Left lung (tissue), 4 donors: ENCODE measurements at regions not wholly inside any gene's neighbourhood (a gene's known extent, or its start where the extent isn't known, plus 50 kb on each side); places are given as distances from the start of the nearest gene placed in this dataset.
A peak's percentile ranks its signal among the peaks of the same experiment; 100 is the strongest.

Experiments used
- ATAC-seq: fragments of 200-7000 bp; cut with Tn5 transposase; one replicate; pipeline ENCODE4 v1.9.1; 2020; ENCODE audit warnings: moderate library complexity
- DNase-seq, 4 donors: peaks; one replicate each; pipeline ENCODE4 v3.0.0-alpha.2; 2013 to 2020
- H3K27ac ChIP-seq, 2 donors: fragments of 200-600 bp; sonication (generic) in 1 of 2; one replicate each; pipeline versions ENCODE4 v1.5.0 to v1.8.0; 2020 to 2021
- H3K27me3 ChIP-seq, 2 donors: fragments of 200-600 bp; sonication (generic) in 1 of 2; one replicate each; pipeline versions ENCODE4 v1.5.0 to v1.8.0; 2020 to 2021
- H3K36me3 ChIP-seq, 2 donors: fragments of 200-600 bp; sonication (generic) in 1 of 2; one replicate each; pipeline versions ENCODE4 v1.5.0 to v1.8.0; 2020 to 2021
- H3K4me1 ChIP-seq, 2 donors: fragments of 200-600 bp; one replicate each; pipeline ENCODE4 v1.8.0; 2021
- H3K4me3 ChIP-seq, 2 donors: fragments of 200-600 bp; sonication (generic) in 1 of 2; one replicate each; pipeline versions ENCODE4 v1.5.0 to v1.8.0; 2020 to 2021; ENCODE audit warnings: mild to moderate bottlenecking in 1 of 2
- H3K9me3 ChIP-seq, 2 donors: fragments of 200-600 bp; sonication (generic) in 1 of 2; one replicate each; pipeline versions ENCODE4 v1.5.0 to v1.8.0; 2020 to 2021
- intact Hi-C, 2 donors: fragments of 100-400 bp; cut with DNase I; formaldehyde crosslinking; loops; one replicate each; pipeline versions ENCODE4 v1.11.2 to v1.14.2; 2022
- TF ChIP-seq, protein P1 (sequence below), 2 donors: fragments of 200-600 bp; sonication (generic) in 1 of 2; IDR thresholded peaks; one replicate each; pipeline versions ENCODE4 v1.5.0 to v1.8.0; 2021; ENCODE audit warnings: antibody characterized with exemption in 2 of 2
- donor health status: DM: no; HTN: yes; CAD: no.
- donor health status: DM: no; HTN: no; CAD: no.

DNA sequence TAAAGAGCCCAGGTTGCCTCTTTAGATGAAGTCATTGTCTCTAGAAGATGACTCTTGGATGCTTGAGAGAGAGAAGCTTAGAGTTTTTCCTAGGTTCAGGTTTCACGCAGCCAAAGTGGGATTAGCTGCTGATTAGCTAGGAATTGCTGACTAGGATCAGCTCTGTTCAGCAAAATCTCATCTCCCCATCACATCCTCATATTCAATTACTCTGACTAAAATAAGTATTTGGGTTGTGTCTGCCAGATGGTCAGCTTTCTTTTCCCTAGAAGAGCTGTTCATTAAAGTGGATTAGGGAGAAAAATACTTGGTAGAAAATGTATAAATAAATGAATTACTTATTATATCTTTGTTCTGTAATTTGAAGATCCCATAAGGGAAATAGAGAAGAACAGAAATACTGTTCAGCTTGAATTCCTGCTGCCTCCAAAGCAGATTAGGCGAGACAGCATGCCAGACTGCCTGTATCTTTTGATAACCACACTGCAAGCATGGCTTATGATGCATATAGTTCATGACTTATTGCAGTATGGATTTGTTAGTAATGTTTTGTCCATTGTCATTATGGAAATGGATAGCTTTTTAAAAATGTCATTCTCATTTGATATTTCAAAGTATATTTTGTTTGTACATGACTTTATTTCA, 184.8 kb upstream of the CD180 start:
- no peaks in the 10 kb centered on the region for H3K4me1 ChIP-seq
- H3K27ac ChIP-seq = no peak overlapping the region
- no peaks in the 10 kb centered on the region for H3K36me3 ChIP-seq
- TF ChIP-seq, protein P1, sequence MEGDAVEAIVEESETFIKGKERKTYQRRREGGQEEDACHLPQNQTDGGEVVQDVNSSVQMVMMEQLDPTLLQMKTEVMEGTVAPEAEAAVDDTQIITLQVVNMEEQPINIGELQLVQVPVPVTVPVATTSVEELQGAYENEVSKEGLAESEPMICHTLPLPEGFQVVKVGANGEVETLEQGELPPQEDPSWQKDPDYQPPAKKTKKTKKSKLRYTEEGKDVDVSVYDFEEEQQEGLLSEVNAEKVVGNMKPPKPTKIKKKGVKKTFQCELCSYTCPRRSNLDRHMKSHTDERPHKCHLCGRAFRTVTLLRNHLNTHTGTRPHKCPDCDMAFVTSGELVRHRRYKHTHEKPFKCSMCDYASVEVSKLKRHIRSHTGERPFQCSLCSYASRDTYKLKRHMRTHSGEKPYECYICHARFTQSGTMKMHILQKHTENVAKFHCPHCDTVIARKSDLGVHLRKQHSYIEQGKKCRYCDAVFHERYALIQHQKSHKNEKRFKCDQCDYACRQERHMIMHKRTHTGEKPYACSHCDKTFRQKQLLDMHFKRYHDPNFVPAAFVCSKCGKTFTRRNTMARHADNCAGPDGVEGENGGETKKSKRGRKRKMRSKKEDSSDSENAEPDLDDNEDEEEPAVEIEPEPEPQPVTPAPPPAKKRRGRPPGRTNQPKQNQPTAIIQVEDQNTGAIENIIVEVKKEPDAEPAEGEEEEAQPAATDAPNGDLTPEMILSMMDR (IDR thresholded peaks at IDR 0.05) = no peak
- H3K27me3 ChIP-seq = no peaks in the 10 kb centered on the region
- ATAC-seq (no peak), DNase-seq (no peak)
- intact Hi-C loops = no loop called here
- no peaks in the 10 kb centered on the region for H3K9me3 ChIP-seq
- no peak overlapping the region for H3K4me3 ChIP-seq

DNA sequence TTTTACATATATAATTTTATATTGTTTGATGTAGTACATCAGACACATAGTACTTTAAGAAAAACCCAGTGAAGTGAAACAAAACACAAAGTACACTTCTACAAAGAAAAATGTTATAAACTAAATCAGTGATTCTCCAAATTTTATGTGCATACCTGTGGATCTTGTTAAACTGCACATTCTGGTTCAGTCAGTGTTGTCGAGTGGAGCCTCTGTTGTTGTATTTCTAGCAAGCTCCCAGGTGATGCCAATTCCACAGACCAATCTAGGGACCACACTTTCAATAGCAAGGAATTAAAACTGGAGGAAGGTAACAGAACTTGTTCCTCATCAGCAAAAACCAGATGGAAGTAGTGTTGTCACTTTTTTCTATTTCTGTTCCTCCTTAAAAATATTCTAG, 183.8 kb upstream of the CD180 start:
- ATAC-seq (no peak), DNase-seq (peak in 1 of 4 donors; percentile 40)
- Histone ChIP-seq H3K27me3 (no peaks in the 10 kb centered on the region), H3K4me1 (no peaks in the 10 kb centered on the region), H3K36me3 (no peaks in the 10 kb centered on the region), H3K4me3 (no peak overlapping the region), H3K27ac (no peak overlapping the region), H3K9me3 (no peaks in the 10 kb centered on the region)
- intact Hi-C loops = no loop called here
- TF ChIP-seq, protein P1 (IDR thresholded peaks at IDR 0.05) = no peak

DNA sequence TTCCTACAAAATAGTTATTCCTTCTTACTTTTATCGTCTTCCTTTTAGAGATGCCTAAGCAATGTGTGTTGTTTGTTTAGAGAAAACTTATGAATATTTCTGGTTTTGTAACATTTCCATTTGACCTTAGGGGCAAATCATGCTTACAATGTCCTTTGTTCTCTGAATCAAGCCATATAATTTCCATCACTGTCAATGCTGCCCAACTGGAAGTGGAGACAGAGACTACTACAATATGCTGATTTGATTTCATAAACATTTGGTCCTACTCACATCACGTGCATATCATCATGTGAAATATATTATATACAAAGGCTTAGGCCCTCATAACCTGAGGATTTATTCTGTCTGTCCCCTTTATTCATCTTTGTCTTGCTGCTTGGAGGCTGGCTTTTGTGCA, 183.2 kb upstream of the CD180 start:
- ATAC-seq (no peak), DNase-seq (no peak)
- Histone ChIP-seq H3K27ac (no peak overlapping the region), H3K4me1 (no peaks in the 10 kb centered on the region), H3K4me3 (no peak overlapping the region), H3K27me3 (no peaks in the 10 kb centered on the region), H3K9me3 (no peaks in the 10 kb centered on the region), H3K36me3 (no peaks in the 10 kb centered on the region)
- TF ChIP-seq, protein P1 (IDR thresholded peaks at IDR 0.05) = no peak
- intact Hi-C loops = no loop called here

DNA sequence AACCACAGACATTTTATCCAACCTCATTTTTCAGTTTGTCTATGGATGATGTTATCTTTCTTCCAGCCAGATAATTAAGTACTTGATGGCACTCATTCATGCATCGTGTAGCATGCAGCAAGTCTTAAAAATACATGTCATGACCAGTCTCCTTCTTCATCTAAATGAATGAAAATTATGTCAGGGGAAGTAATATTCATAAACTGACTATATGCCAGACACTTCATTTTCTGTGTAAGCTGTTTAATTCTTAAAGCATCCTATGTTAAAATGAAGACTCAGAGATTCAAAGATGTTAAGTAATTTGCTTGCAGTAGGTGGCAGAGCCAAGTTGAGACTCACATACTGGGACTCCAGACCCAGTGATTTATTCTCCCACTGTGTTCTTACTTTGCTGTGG, 181.7 kb upstream of the CD180 start:
- TF ChIP-seq, protein P1 (IDR thresholded peaks at IDR 0.05) = no peak
- Histone ChIP-seq H3K4me1 (no peaks in the 10 kb centered on the region), H3K36me3 (no peaks in the 10 kb centered on the region), H3K27ac (no peak overlapping the region), H3K4me3 (no peak overlapping the region), H3K9me3 (no peaks in the 10 kb centered on the region), H3K27me3 (no peaks in the 10 kb centered on the region)
- no peak for ATAC-seq
- no peak for DNase-seq
- intact Hi-C loops = no loop called here

DNA sequence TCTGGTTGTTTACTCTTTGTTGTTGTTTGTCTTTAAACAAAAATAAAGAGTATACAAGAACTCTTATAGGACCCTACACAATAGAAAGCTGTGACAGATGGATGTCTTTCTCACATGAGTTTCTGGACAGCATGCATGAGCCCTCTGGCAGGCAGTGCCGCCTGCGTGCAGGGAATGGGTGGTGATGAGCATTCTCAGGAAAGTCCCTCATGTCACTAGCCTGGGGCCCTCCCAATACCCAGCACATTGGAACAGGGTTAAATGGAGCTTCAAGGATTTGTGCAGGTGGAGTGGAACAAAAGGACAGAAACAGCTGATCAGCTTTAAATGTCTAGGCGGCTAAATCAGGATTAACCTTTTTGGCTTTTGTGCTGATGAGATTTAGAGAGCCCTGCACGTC, 181.0 kb upstream of the CD180 start:
- no peaks in the 10 kb centered on the region for H3K27me3 ChIP-seq
- intact Hi-C loops = no loop called here
- no peak for ATAC-seq
- H3K9me3 ChIP-seq = no peaks in the 10 kb centered on the region
- H3K4me1 ChIP-seq = no peaks in the 10 kb centered on the region
- TF ChIP-seq, protein P1 (IDR thresholded peaks at IDR 0.05) = no peak
- no peak overlapping the region for H3K27ac ChIP-seq
- DNase-seq = no peak
- no peak overlapping the region for H3K4me3 ChIP-seq
- no peaks in the 10 kb centered on the region for H3K36me3 ChIP-seq
